WTC11 (cell line): ENCODE measurements at regions not wholly inside any gene's neighbourhood (a gene's known extent, or its start where the extent isn't known, plus 50 kb on each side); places are given as distances from the start of the nearest gene placed in this dataset.

Experiments
- ATAC-seq: fragments of 200-7000 bp; cut with Tn5 transposase; 2 replicates; pipeline ENCODE4 v1.10.0; 2021; ENCODE audit warnings: mild to moderate bottlenecking, moderate library complexity
- CTCF ChIA-PET: fragments of 300-600 bp; sonication (Branson Sonifier 250); formaldehyde crosslinking; loops from one replicate; lab custom pipeline; 2021; ENCODE audit warnings: antibody characterized with exemption; lab: Charles Lee
- POLR2A ChIA-PET: fragments of 350-600 bp; sonication (Branson Sonifier 250); formaldehyde crosslinking; loops from one replicate; lab custom pipeline; 2021; ENCODE audit warnings: antibody characterized with exemption; lab: Charles Lee
- DNase-seq: peaks from one replicate; pipeline ENCODE4 v3.0.0; 2021; ENCODE audit warnings: low spot score
- H3K27ac Mint-ChIP-seq: 2 replicates; pipeline ENCODE4 v1.8.0; 2021; ENCODE audit warnings: mixed read lengths
- H3K27me3 Mint-ChIP-seq: 2 replicates; pipeline ENCODE4 v1.8.0; 2021; ENCODE audit warnings: low read depth, mild to moderate bottlenecking, moderate library complexity, mixed read lengths
- H3K36me3 Mint-ChIP-seq: 2 replicates; pipeline ENCODE4 v1.8.0; 2021; ENCODE audit warnings: mixed read lengths
- H3K4me1 Mint-ChIP-seq: 2 replicates; pipeline ENCODE4 v1.8.0; 2022; ENCODE audit warnings: mixed read lengths
- H3K4me3 Mint-ChIP-seq: 2 replicates; pipeline ENCODE4 v1.8.0; 2021; ENCODE audit warnings: mild to moderate bottlenecking, moderate library complexity, mixed read lengths
- H3K9me3 Mint-ChIP-seq: 2 replicates; pipeline ENCODE4 v1.8.0; 2021; ENCODE audit warnings: mixed read lengths
- CREM ChIP-seq: sonication (generic); formaldehyde crosslinking; IDR thresholded peaks from 2 replicates; pipeline ENCODE4 v1.8.1; 2022; ENCODE audit warnings: mild to moderate bottlenecking, missing genetic modification reagents, moderate library complexity
- ETV6 ChIP-seq: sonication (generic); formaldehyde crosslinking; IDR thresholded peaks from 2 replicates; pipeline ENCODE4 v1.8.1; 2022; ENCODE audit warnings: mild to moderate bottlenecking, missing genetic modification reagents
- SMAD4 ChIP-seq: sonication (generic); formaldehyde crosslinking; IDR thresholded peaks from 2 replicates; pipeline ENCODE4 v1.8.0; 2022; ENCODE audit warnings: mild to moderate bottlenecking, missing genetic modification reagents
- ZNF671 ChIP-seq: fragments of 250-450 bp; sonication (Bioruptor Pico); IDR thresholded peaks from 2 replicates; pipeline ENCODE4 v1.8.0; 2021; ENCODE audit warnings: mild to moderate bottlenecking
- TF ChIP-seq, protein P1 (sequence below): sonication (generic); formaldehyde crosslinking; IDR thresholded peaks from 2 replicates; pipeline ENCODE4 v1.8.0; 2023; ENCODE audit warnings: mild to moderate bottlenecking, missing genetic modification reagents
- TF ChIP-seq, protein P2 (sequence below): fragments of 250-450 bp; sonication (Bioruptor Pico); IDR thresholded peaks from 2 replicates; pipeline ENCODE4 v1.9.0; 2021; ENCODE audit warnings: moderate library complexity, mild to moderate bottlenecking, inconsistent platforms, borderline replicate concordance
- TF ChIP-seq, protein P3 (sequence below): sonication (generic); formaldehyde crosslinking; IDR thresholded peaks from 2 replicates; pipeline ENCODE4 v1.8.1; 2023; ENCODE audit warnings: mild to moderate bottlenecking, missing genetic modification reagents
- TF ChIP-seq, protein P4 (sequence below): sonication (generic); formaldehyde crosslinking; IDR thresholded peaks from 2 replicates; pipeline ENCODE4 v1.8.1; 2022; ENCODE audit warnings: low read depth, missing genetic modification reagents, borderline replicate concordance
- TF ChIP-seq, protein P5 (sequence below): fragments of 250-450 bp; sonication (Bioruptor Pico); conservative IDR thresholded peaks from 2 replicates; pipeline ENCODE4 v1.9.0; 2021; ENCODE audit warnings: mild to moderate bottlenecking
- TF ChIP-seq, protein P6 (sequence below): fragments of 250-450 bp; sonication (Bioruptor Pico); IDR thresholded peaks from 2 replicates; pipeline ENCODE4 v1.8.0; 2021; ENCODE audit warnings: mild to moderate bottlenecking
- TF ChIP-seq, protein P7 (sequence below): sonication (generic); formaldehyde crosslinking; IDR thresholded peaks from 2 replicates; pipeline ENCODE4 v1.8.0; 2022; ENCODE audit warnings: mild to moderate bottlenecking, missing genetic modification reagents
- TF ChIP-seq, protein P8 (sequence below): sonication (generic); formaldehyde crosslinking; IDR thresholded peaks from 2 replicates; pipeline ENCODE4 v1.8.0; 2022; ENCODE audit warnings: mild to moderate bottlenecking, missing genetic modification reagents
- TF ChIP-seq, protein P9 (sequence below): sonication (generic); formaldehyde crosslinking; IDR thresholded peaks from 2 replicates; pipeline ENCODE4 v1.8.0; 2022; ENCODE audit warnings: missing genetic modification reagents

DNA sequence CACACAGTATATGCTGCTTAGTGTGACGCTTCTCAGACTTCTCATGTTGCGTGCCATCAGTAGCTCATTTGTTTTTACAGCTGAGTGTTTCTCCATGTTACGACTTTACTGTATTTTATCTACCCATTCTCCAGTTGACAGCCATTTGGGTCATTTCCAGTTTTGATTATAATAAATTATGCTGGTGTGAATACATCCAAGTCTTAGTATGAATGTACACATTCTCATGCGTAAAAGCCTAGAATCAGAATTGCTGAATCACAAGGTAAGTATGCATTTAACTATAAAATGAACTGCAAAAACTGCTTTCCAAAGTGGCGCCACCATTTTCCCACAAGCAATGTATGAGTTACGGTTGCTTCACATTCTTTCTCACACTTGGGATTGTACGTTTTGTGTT, 184.2 kb upstream of the SLC35G4 start (continued):
- TF ChIP-seq, protein P1, sequence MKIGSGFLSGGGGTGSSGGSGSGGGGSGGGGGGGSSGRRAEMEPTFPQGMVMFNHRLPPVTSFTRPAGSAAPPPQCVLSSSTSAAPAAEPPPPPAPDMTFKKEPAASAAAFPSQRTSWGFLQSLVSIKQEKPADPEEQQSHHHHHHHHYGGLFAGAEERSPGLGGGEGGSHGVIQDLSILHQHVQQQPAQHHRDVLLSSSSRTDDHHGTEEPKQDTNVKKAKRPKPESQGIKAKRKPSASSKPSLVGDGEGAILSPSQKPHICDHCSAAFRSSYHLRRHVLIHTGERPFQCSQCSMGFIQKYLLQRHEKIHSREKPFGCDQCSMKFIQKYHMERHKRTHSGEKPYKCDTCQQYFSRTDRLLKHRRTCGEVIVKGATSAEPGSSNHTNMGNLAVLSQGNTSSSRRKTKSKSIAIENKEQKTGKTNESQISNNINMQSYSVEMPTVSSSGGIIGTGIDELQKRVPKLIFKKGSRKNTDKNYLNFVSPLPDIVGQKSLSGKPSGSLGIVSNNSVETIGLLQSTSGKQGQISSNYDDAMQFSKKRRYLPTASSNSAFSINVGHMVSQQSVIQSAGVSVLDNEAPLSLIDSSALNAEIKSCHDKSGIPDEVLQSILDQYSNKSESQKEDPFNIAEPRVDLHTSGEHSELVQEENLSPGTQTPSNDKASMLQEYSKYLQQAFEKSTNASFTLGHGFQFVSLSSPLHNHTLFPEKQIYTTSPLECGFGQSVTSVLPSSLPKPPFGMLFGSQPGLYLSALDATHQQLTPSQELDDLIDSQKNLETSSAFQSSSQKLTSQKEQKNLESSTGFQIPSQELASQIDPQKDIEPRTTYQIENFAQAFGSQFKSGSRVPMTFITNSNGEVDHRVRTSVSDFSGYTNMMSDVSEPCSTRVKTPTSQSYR (CRISPR knock-in tag): no peak
- no peak for TF ChIP-seq CREM (CRISPR knock-in tag)
- TF ChIP-seq, protein P2, sequence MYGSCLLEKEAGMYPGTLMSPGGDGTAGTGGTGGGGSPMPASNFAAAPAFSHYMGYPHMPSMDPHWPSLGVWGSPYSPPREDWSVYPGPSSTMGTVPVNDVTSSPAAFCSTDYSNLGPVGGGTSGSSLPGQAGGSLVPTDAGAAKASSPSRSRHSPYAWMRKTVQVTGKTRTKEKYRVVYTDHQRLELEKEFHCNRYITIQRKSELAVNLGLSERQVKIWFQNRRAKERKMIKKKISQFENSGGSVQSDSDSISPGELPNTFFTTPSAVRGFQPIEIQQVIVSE (CRISPR knock-in tag): no peak
- TF ChIP-seq, protein P3, sequence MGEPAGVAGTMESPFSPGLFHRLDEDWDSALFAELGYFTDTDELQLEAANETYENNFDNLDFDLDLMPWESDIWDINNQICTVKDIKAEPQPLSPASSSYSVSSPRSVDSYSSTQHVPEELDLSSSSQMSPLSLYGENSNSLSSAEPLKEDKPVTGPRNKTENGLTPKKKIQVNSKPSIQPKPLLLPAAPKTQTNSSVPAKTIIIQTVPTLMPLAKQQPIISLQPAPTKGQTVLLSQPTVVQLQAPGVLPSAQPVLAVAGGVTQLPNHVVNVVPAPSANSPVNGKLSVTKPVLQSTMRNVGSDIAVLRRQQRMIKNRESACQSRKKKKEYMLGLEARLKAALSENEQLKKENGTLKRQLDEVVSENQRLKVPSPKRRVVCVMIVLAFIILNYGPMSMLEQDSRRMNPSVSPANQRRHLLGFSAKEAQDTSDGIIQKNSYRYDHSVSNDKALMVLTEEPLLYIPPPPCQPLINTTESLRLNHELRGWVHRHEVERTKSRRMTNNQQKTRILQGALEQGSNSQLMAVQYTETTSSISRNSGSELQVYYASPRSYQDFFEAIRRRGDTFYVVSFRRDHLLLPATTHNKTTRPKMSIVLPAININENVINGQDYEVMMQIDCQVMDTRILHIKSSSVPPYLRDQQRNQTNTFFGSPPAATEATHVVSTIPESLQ (CRISPR knock-in tag): no peak
- TF ChIP-seq, protein P4, sequence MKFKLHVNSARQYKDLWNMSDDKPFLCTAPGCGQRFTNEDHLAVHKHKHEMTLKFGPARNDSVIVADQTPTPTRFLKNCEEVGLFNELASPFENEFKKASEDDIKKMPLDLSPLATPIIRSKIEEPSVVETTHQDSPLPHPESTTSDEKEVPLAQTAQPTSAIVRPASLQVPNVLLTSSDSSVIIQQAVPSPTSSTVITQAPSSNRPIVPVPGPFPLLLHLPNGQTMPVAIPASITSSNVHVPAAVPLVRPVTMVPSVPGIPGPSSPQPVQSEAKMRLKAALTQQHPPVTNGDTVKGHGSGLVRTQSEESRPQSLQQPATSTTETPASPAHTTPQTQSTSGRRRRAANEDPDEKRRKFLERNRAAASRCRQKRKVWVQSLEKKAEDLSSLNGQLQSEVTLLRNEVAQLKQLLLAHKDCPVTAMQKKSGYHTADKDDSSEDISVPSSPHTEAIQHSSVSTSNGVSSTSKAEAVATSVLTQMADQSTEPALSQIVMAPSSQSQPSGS (CRISPR knock-in tag): no peak
- TF ChIP-seq, all 79 proteins: peak for 0

DNA sequence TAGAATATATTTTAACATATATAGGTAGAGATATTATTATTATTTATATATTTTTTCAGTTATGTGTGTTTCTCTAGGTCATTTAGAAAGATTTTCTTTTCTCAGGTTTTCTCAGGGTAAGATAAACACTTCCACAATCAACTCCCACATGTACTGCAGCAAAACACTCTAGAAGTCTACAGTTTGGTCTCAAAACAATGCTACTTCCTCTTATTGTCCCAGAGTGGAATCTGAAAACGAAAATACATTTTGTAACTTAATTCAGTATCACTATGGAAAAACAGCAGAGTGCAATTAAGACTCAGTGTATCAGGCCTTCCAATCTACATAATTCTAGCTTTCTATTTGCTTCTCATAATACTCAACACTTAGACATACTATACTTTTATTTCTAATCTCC, 190.1 kb upstream of the SLC35G4 start:
- ATAC-seq (no peak), DNase-seq (no peak)
- POLR2A ChIA-PET: no interaction called here
- Mint-ChIP-seq H3K36me3 (no peaks in the 10 kb centered on the region), H3K4me3 (no peak overlapping the region), H3K4me1 (no peaks in the 10 kb centered on the region), H3K27ac (no peak overlapping the region), H3K27me3 (no peaks in the 10 kb centered on the region; the same call in 1 of the 2 replicates), H3K9me3 (peaks cover 9% of the 10 kb centered on the region)
- CTCF ChIA-PET: no interaction called here
- TF ChIP-seq, protein P5, sequence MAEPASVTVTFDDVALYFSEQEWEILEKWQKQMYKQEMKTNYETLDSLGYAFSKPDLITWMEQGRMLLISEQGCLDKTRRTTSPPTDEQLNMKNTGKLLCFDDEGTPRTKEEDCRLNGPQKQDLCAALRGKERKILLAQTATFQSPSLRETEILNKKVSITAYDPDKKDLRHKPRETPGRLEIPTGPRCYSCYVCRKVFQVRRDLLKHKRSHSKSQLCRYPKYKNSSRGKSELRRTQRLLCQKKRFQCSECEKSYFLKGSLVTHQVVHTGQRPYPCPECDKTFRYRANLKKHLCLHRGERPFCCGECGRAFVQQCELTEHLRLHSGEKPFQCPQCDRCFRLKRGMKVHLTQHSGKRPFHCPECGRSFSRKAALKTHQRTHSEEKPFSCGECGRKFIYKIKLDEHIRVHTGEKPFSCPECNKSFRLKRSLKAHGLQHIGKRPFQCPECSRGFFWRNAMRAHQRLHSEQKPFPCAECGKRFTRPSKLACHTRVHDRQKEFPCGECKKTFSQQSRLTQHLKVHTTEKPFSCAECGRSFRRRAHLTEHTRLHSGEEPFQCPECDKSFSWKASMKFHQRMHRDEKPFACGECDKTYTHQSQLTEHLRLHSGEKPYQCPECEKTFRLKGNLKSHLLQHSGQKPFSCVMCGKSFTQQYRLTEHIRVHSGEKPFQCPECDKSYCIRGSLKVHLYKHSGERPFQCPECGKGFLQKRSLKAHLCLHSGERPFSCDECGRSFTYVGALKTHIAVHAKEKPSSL (CRISPR knock-in tag): no peak
- TF ChIP-seq, protein P1 (CRISPR knock-in tag): no peak
- TF ChIP-seq, protein P6, sequence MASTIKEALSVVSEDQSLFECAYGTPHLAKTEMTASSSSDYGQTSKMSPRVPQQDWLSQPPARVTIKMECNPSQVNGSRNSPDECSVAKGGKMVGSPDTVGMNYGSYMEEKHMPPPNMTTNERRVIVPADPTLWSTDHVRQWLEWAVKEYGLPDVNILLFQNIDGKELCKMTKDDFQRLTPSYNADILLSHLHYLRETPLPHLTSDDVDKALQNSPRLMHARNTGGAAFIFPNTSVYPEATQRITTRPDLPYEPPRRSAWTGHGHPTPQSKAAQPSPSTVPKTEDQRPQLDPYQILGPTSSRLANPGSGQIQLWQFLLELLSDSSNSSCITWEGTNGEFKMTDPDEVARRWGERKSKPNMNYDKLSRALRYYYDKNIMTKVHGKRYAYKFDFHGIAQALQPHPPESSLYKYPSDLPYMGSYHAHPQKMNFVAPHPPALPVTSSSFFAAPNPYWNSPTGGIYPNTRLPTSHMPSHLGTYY (CRISPR knock-in tag): no peak
- TF ChIP-seq, protein P7, sequence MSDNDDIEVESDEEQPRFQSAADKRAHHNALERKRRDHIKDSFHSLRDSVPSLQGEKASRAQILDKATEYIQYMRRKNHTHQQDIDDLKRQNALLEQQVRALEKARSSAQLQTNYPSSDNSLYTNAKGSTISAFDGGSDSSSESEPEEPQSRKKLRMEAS (CRISPR knock-in tag): no peak
- no peak for TF ChIP-seq ETV6 (CRISPR knock-in tag)
- TF ChIP-seq, protein P8, sequence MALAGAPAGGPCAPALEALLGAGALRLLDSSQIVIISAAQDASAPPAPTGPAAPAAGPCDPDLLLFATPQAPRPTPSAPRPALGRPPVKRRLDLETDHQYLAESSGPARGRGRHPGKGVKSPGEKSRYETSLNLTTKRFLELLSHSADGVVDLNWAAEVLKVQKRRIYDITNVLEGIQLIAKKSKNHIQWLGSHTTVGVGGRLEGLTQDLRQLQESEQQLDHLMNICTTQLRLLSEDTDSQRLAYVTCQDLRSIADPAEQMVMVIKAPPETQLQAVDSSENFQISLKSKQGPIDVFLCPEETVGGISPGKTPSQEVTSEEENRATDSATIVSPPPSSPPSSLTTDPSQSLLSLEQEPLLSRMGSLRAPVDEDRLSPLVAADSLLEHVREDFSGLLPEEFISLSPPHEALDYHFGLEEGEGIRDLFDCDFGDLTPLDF (CRISPR knock-in tag): no peak
- no peak for TF ChIP-seq SMAD4
- TF ChIP-seq, protein P9, sequence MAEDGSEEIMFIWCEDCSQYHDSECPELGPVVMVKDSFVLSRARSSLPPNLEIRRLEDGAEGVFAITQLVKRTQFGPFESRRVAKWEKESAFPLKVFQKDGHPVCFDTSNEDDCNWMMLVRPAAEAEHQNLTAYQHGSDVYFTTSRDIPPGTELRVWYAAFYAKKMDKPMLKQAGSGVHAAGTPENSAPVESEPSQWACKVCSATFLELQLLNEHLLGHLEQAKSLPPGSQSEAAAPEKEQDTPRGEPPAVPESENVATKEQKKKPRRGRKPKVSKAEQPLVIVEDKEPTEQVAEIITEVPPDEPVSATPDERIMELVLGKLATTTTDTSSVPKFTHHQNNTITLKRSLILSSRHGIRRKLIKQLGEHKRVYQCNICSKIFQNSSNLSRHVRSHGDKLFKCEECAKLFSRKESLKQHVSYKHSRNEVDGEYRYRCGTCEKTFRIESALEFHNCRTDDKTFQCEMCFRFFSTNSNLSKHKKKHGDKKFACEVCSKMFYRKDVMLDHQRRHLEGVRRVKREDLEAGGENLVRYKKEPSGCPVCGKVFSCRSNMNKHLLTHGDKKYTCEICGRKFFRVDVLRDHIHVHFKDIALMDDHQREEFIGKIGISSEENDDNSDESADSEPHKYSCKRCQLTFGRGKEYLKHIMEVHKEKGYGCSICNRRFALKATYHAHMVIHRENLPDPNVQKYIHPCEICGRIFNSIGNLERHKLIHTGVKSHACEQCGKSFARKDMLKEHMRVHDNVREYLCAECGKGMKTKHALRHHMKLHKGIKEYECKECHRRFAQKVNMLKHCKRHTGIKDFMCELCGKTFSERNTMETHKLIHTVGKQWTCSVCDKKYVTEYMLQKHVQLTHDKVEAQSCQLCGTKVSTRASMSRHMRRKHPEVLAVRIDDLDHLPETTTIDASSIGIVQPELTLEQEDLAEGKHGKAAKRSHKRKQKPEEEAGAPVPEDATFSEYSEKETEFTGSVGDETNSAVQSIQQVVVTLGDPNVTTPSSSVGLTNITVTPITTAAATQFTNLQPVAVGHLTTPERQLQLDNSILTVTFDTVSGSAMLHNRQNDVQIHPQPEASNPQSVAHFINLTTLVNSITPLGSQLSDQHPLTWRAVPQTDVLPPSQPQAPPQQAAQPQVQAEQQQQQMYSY: no peak
- no peak for TF ChIP-seq ZNF671 (CRISPR knock-in tag)
